Neural cell (in vitro differentiated cells): ENCODE measurements at regions not wholly inside any gene's neighbourhood (a gene's known extent, or its start where the extent isn't known, plus 50 kb on each side); places are given as distances from the start of the nearest gene placed in this dataset.

Source experiments
- H2AFZ ChIP-seq: fragments of 200-600, 300-800 bp; sonication (generic), shearing (Covaris generic); 2 replicates; pipeline ENCODE4 v1.6.0; 2014; ENCODE audit warnings: low read depth, mild to moderate bottlenecking, antibody characterized with exemption, low read length, moderate library complexity
- H3F3A ChIP-seq: fragments of 200-600 bp; shearing (Covaris generic); 2 replicates; pipeline ENCODE4 v1.6.1; 2016; ENCODE audit warnings: mild to moderate bottlenecking, moderate library complexity, mixed read lengths, antibody characterized with exemption, low read length; ENCODE audit not compliant: insufficient read depth, poor library complexity, severe bottlenecking
- H3K27ac ChIP-seq: fragments of 200-600, 300-800 bp; sonication (generic), shearing (Covaris generic); 2 replicates; pipeline ENCODE4 v1.5.1; 2014; ENCODE audit warnings: mild to moderate bottlenecking, low read length, moderate library complexity
- H3K27me3 ChIP-seq: fragments of 300-800, 200-600 bp; sonication (generic), shearing (Covaris generic); 2 replicates; pipeline ENCODE4 v1.6.0; 2014; ENCODE audit warnings: mild to moderate bottlenecking, low read depth, low read length, moderate library complexity; ENCODE audit not compliant: insufficient read depth
- H3K36me3 ChIP-seq: fragments of 300-800, 200-600 bp; sonication (generic), shearing (Covaris generic); 2 replicates; pipeline ENCODE4 v1.5.1; 2014; ENCODE audit warnings: mild to moderate bottlenecking, antibody characterized with exemption, low read length, moderate library complexity; ENCODE audit not compliant: insufficient read depth
- H3K4me2 ChIP-seq: fragments of 300-800, 200-600 bp; sonication (generic), shearing (Covaris generic); 2 replicates; pipeline ENCODE4 v1.6.0; 2014; ENCODE audit warnings: mild to moderate bottlenecking, low read length
- H3K4me3 ChIP-seq: fragments of 300-800, 200-600 bp; sonication (generic), shearing (Covaris generic); 2 replicates; pipeline ENCODE4 v1.5.1; 2014; ENCODE audit warnings: mild to moderate bottlenecking, low read length, moderate library complexity
- H3K79me2 ChIP-seq: fragments of 200-600 bp; shearing (Covaris generic); replicated peaks from 2 replicates; pipeline ENCODE4 v1.6.0; 2014; ENCODE audit warnings: mild to moderate bottlenecking, low read length, moderate library complexity; ENCODE audit not compliant: insufficient read depth
- H3K9ac ChIP-seq: fragments of 300-800, 200-600 bp; sonication (generic), shearing (Covaris generic); 2 replicates; pipeline ENCODE4 v1.6.1; 2016; ENCODE audit warnings: mild to moderate bottlenecking, low read length, mixed read lengths
- H3K9me2 ChIP-seq: fragments of 200-600 bp; shearing (Covaris generic); 2 replicates; pipeline ENCODE4 v1.6.1; 2016; ENCODE audit warnings: mild to moderate bottlenecking, low read length, mixed read lengths; ENCODE audit not compliant: insufficient read depth
- H3K9me3 ChIP-seq: fragments of 200-600, 300-800 bp; sonication (generic), shearing (Covaris generic); 2 replicates; pipeline ENCODE4 v1.6.1; 2016; ENCODE audit warnings: mild to moderate bottlenecking, mixed run types, low read length, moderate library complexity, mixed read lengths
- H4K20me1 ChIP-seq: fragments of 200-600 bp; shearing (Covaris generic); 2 replicates; pipeline ENCODE4 v1.6.1; 2016; ENCODE audit warnings: mild to moderate bottlenecking, mixed run types; ENCODE audit not compliant: insufficient read depth
- CTCF ChIP-seq: fragments of 450-650 bp; IDR thresholded peaks from 2 replicates; pipeline ENCODE4 v1.5.1; 2014; ENCODE audit warnings: antibody characterized with exemption, mild to moderate bottlenecking, moderate library complexity; ENCODE audit not compliant: poor library complexity, severe bottlenecking
- EP300 ChIP-seq: fragments of 450-650 bp; conservative IDR thresholded peaks from 2 replicates; pipeline ENCODE4 v1.6.1; 2014; ENCODE audit warnings: antibody characterized with exemption, mild to moderate bottlenecking, moderate library complexity; ENCODE audit not compliant: poor library complexity, severe bottlenecking
- EZH2 ChIP-seq: fragments of 200-600, 300-800 bp; shearing (Covaris generic), sonication (generic); IDR thresholded peaks from 2 replicates; pipeline ENCODE4 v1.6.1; 2014; ENCODE audit warnings: antibody characterized with exemption, low read length, borderline replicate concordance, mild to moderate bottlenecking; ENCODE audit not compliant: insufficient read depth, poor library complexity, severe bottlenecking
- MXI1 ChIP-seq: fragments of 450-650 bp; conservative IDR thresholded peaks from 2 replicates; pipeline ENCODE4 v1.6.1; 2014; ENCODE audit warnings: antibody characterized with exemption, mild to moderate bottlenecking; ENCODE audit not compliant: poor library complexity, severe bottlenecking
- POLR2AphosphoS5 ChIP-seq: IDR thresholded peaks from 2 replicates; pipeline ENCODE4 v1.6.1; 2012
- RAD21 ChIP-seq: fragments of 450-650 bp; conservative IDR thresholded peaks from 2 replicates; pipeline ENCODE4 v1.6.1; 2014; ENCODE audit warnings: antibody characterized with exemption, mild to moderate bottlenecking, moderate library complexity
- REST ChIP-seq: IDR thresholded peaks from 2 replicates; pipeline ENCODE4 v1.6.1; 2012; ENCODE audit warnings: borderline replicate concordance
- SMC3 ChIP-seq: fragments of 450-650 bp; conservative IDR thresholded peaks from 2 replicates; pipeline ENCODE4 v1.6.1; 2014; ENCODE audit warnings: antibody characterized with exemption, mild to moderate bottlenecking, moderate library complexity; ENCODE audit not compliant: poor library complexity
- TAF1 ChIP-seq: IDR thresholded peaks from 2 replicates; pipeline ENCODE4 v1.6.1; 2012; ENCODE audit warnings: low read depth

GRCh38 chr13:105952233-105952972 is 583.1 kb downstream of the EFNB2 start:
- H3K79me2 ChIP-seq = no peaks in the 10 kb centered on the region
- H2AFZ ChIP-seq = no peak overlapping the region
- no peaks in the 10 kb centered on the region for H3K27me3 ChIP-seq
- no peak overlapping the region for H3K27ac ChIP-seq
- no peaks in the 10 kb centered on the region for H3K9me3 ChIP-seq
- no peak for TF ChIP-seq SMC3
- no peak for TF ChIP-seq RAD21
- no peak for TF ChIP-seq EZH2
- no peak for TF ChIP-seq POLR2AphosphoS5
- no peak for TF ChIP-seq CTCF
- no peak for TF ChIP-seq REST
- no peak for TF ChIP-seq MXI1
- no peak for TF ChIP-seq TAF1
- no peak for TF ChIP-seq EP300
- no peak overlapping the region for H3K9ac ChIP-seq
- no peak overlapping the region for H3K4me3 ChIP-seq
- H3K9me2 ChIP-seq = no peaks in the 10 kb centered on the region
- no peaks in the 10 kb centered on the region for H3F3A ChIP-seq
- H3K36me3 ChIP-seq = no peaks in the 10 kb centered on the region
- H4K20me1 ChIP-seq = no peaks in the 10 kb centered on the region
- no peak overlapping the region for H3K4me2 ChIP-seq

GRCh38 chr13:105948143-105948542 is 587.3 kb downstream of the EFNB2 start:
- Histone ChIP-seq H2AFZ (no peak overlapping the region), H3K27me3 (no peaks in the 10 kb centered on the region), H3K36me3 (no peaks in the 10 kb centered on the region), H3K4me2 (no peak overlapping the region), H3F3A (no peaks in the 10 kb centered on the region), H3K79me2 (no peaks in the 10 kb centered on the region), H4K20me1 (no peaks in the 10 kb centered on the region), H3K9me2 (no peaks in the 10 kb centered on the region), H3K9ac (no peak overlapping the region), H3K4me3 (no peak overlapping the region), H3K27ac (no peak overlapping the region), H3K9me3 (no peaks in the 10 kb centered on the region)
- TF ChIP-seq CTCF (no peak), TAF1 (no peak), EZH2 (no peak), SMC3 (no peak), MXI1 (no peak), RAD21 (no peak), REST (no peak), POLR2AphosphoS5 (no peak), EP300 (no peak)
